ENCODE measurements at regions not wholly inside any gene's neighbourhood (a gene's known extent, or its start where the extent isn't known, plus 50 kb on each side); places are given as distances from the start of the nearest gene placed in this dataset.

- H3K27me3 ChIP-seq = no peaks in the 10 kb centered on the region
- H3K27ac ChIP-seq = no peak overlapping the region
- TF ChIP-seq, protein P1, sequence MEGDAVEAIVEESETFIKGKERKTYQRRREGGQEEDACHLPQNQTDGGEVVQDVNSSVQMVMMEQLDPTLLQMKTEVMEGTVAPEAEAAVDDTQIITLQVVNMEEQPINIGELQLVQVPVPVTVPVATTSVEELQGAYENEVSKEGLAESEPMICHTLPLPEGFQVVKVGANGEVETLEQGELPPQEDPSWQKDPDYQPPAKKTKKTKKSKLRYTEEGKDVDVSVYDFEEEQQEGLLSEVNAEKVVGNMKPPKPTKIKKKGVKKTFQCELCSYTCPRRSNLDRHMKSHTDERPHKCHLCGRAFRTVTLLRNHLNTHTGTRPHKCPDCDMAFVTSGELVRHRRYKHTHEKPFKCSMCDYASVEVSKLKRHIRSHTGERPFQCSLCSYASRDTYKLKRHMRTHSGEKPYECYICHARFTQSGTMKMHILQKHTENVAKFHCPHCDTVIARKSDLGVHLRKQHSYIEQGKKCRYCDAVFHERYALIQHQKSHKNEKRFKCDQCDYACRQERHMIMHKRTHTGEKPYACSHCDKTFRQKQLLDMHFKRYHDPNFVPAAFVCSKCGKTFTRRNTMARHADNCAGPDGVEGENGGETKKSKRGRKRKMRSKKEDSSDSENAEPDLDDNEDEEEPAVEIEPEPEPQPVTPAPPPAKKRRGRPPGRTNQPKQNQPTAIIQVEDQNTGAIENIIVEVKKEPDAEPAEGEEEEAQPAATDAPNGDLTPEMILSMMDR (IDR thresholded peaks at IDR 0.05) = no peak
- no peak for DNase-seq
- H3K36me3 ChIP-seq = no peaks in the 10 kb centered on the region
- H3K4me1 ChIP-seq = no peaks in the 10 kb centered on the region
- intact Hi-C loops (cut with DNase I) = no loop called here
- no peak overlapping the region for H3K4me3 ChIP-seq
- H3K9ac ChIP-seq (ENCODE audit: low read depth in 2 of 2, low read length in 2 of 2) = no peak overlapping the region
- no peaks in the 10 kb centered on the region for H3K9me3 ChIP-seq
These were observed 230.2 kb upstream of the DIO3 start for GRCh38 chr14:101331141-101331525.

- H3K27me3 ChIP-seq = no peaks in the 10 kb centered on the region
- TF ChIP-seq, protein P1 (IDR thresholded peaks at IDR 0.05) = no peak
- H3K9me3 ChIP-seq = no peaks in the 10 kb centered on the region
- intact Hi-C loops (cut with DNase I) = no loop called here
- no peak for DNase-seq
- H3K27ac ChIP-seq = no peak overlapping the region
- H3K9ac ChIP-seq (ENCODE audit: low read depth in 2 of 2, low read length in 2 of 2) = no peak overlapping the region
- H3K4me3 ChIP-seq = no peak overlapping the region
- H3K36me3 ChIP-seq = no peaks in the 10 kb centered on the region
- no peaks in the 10 kb centered on the region for H3K4me1 ChIP-seq
These were observed 229.6 kb upstream of the DIO3 start for GRCh38 chr14:101331661-101332169.

DNA sequence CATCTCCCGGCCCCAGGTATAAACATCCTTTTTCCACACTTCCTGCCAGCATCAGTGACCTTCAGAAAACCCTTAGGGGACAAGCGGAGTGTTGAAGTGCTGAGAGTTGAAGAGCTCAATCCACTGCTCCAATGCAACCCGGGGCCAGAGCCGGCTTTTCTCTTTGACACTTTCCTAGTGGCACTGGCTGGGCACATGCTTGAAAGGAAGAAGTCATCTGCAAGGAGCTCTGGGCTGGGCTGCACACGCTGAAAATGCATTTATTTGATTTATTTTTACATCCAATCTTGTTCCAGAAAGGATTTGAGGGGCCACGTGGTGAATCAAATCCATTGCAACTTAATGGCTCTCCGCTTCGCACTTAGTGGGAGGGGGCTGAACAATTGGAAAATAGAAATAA is 229.0 kb upstream of the DIO3 start:
- no peak for DNase-seq
- no peaks in the 10 kb centered on the region for H3K36me3 ChIP-seq

GRCh38 chr14:101333335-101334280 is 227.7 kb upstream of the DIO3 start:
- no peaks in the 10 kb centered on the region for H3K9me3 ChIP-seq
- H3K9ac ChIP-seq (ENCODE audit: low read depth in 2 of 2, low read length in 2 of 2) = no peak overlapping the region
- TF ChIP-seq, protein P1 (IDR thresholded peaks at IDR 0.05) = no peak
- no peak overlapping the region for H3K27ac ChIP-seq
- no peak for DNase-seq
- intact Hi-C loops (cut with DNase I) = no loop called here
- H3K27me3 ChIP-seq = no peaks in the 10 kb centered on the region
- H3K36me3 ChIP-seq = no peaks in the 10 kb centered on the region
- no peaks in the 10 kb centered on the region for H3K4me1 ChIP-seq
- no peak overlapping the region for H3K4me3 ChIP-seq

More for the DNA sequence above, 229.0 kb upstream of the DIO3 start:
- H3K9ac ChIP-seq (ENCODE audit: low read depth in 2 of 2, low read length in 2 of 2) = no peak overlapping the region
- no peaks in the 10 kb centered on the region for H3K27me3 ChIP-seq
- no peaks in the 10 kb centered on the region for H3K9me3 ChIP-seq
- H3K27ac ChIP-seq = no peak overlapping the region
- intact Hi-C loops (cut with DNase I) = no loop called here
- TF ChIP-seq, protein P1 (IDR thresholded peaks at IDR 0.05) = no peak
- H3K4me3 ChIP-seq = no peak overlapping the region
- H3K4me1 ChIP-seq = no peaks in the 10 kb centered on the region

GRCh38 chr14:101334656-101335055 is 226.6 kb upstream of the DIO3 start:
- Histone ChIP-seq H3K4me1 (no peaks in the 10 kb centered on the region), H3K4me3 (no peak overlapping the region), H3K9ac (ENCODE audit: low read depth in 2 of 2, low read length in 2 of 2) (no peak overlapping the region), H3K9me3 (no peaks in the 10 kb centered on the region), H3K27me3 (no peaks in the 10 kb centered on the region), H3K27ac (no peak overlapping the region), H3K36me3 (no peaks in the 10 kb centered on the region)
- intact Hi-C loops (cut with DNase I) = no loop called here
- no peak for DNase-seq
- TF ChIP-seq, protein P1 (IDR thresholded peaks at IDR 0.05) = no peak

Measured in colonic mucosa (tissue), 4 donors.